Bronchial epithelial cell (primary cell): ENCODE measurements at regions not wholly inside any gene's neighbourhood (a gene's known extent, or its start where the extent isn't known, plus 50 kb on each side); places are given as distances from the start of the nearest gene placed in this dataset.

Experiments used
- DNase-seq: peaks from one replicate; pipeline ENCODE4 v3.0.0-alpha.2; 2010; ENCODE audit warnings: low read depth
- FAIRE-seq: peaks from 2 replicates; lab custom pipeline; 2011; peaks lifted over from hg19 to GRCh38; lab: Jason Lieb, UNC
- H3K27me3 ChIP-seq: 2 replicates; pipeline ENCODE4 v1.5.1; 2011; ENCODE audit warnings: low read length; ENCODE audit not compliant: control insufficient read depth, insufficient read depth
- H3K36me3 ChIP-seq: 2 replicates; pipeline ENCODE4 v1.5.1; 2011; ENCODE audit warnings: low read length; ENCODE audit not compliant: control insufficient read depth, insufficient read depth
- H3K4me3 ChIP-seq: 2 replicates; pipeline ENCODE4 v1.5.1; 2011; ENCODE audit warnings: mild to moderate bottlenecking, low read depth, low read length, control low read depth
- TF ChIP-seq, protein P1 (sequence below): IDR thresholded peaks from 2 replicates; pipeline ENCODE4 v1.5.1; 2011; ENCODE audit warnings: mild to moderate bottlenecking, moderate library complexity, low read length, control low read depth, inconsistent platforms; ENCODE audit not compliant: insufficient read depth, severe bottlenecking

DNA sequence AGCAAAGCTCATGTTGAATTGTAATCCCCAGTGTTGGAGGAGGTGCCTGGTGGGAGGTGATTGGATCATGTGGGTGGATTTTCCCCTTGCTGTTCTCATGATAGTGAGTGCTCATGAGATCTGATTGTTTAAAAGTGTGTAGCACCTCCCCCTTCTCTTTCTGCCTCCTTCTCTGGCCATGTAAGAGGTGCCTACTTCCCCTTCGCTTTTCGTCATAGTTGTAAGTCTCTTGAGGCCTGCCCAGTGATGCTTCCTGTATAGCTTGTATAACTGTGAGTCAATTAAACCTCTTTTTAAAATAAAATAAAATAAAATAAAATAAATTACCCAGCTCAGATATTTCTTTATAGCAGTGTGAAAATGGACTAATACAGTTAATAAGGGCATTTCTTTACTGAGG, 1025.7 kb downstream of the PLA2G4A start:
- FAIRE-seq = no peak
- H3K4me3 ChIP-seq = no peak overlapping the region
- no peaks in the 10 kb centered on the region for H3K27me3 ChIP-seq
- no peaks in the 10 kb centered on the region for H3K36me3 ChIP-seq
- TF ChIP-seq, protein P1, sequence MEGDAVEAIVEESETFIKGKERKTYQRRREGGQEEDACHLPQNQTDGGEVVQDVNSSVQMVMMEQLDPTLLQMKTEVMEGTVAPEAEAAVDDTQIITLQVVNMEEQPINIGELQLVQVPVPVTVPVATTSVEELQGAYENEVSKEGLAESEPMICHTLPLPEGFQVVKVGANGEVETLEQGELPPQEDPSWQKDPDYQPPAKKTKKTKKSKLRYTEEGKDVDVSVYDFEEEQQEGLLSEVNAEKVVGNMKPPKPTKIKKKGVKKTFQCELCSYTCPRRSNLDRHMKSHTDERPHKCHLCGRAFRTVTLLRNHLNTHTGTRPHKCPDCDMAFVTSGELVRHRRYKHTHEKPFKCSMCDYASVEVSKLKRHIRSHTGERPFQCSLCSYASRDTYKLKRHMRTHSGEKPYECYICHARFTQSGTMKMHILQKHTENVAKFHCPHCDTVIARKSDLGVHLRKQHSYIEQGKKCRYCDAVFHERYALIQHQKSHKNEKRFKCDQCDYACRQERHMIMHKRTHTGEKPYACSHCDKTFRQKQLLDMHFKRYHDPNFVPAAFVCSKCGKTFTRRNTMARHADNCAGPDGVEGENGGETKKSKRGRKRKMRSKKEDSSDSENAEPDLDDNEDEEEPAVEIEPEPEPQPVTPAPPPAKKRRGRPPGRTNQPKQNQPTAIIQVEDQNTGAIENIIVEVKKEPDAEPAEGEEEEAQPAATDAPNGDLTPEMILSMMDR = no peak
- DNase-seq = no peak

DNA sequence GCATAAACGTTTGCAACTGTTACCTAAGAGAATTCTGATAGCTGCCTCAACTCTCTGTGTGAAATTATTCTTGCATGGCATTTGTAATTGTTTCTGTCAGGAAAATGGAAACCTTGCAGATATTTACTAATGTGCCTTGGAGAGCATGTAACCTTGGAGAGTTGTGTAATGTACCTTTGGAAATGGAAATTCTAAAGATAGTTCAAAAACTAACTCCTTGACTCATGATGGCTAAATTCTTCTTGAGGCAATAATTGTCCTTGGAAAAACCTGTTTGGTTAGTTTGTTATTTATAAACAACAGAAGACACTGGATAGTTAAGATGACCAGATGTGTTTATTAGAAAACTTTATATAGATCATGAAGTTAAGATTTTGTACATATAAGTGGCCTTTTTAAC, 1033.8 kb downstream of the PLA2G4A start:
- DNase-seq (peak; percentile 68), FAIRE-seq (no peak)
- H3K36me3 ChIP-seq = no peaks in the 10 kb centered on the region
- no peaks in the 10 kb centered on the region for H3K27me3 ChIP-seq
- no peak overlapping the region for H3K4me3 ChIP-seq
- TF ChIP-seq, protein P1 = no peak

DNA sequence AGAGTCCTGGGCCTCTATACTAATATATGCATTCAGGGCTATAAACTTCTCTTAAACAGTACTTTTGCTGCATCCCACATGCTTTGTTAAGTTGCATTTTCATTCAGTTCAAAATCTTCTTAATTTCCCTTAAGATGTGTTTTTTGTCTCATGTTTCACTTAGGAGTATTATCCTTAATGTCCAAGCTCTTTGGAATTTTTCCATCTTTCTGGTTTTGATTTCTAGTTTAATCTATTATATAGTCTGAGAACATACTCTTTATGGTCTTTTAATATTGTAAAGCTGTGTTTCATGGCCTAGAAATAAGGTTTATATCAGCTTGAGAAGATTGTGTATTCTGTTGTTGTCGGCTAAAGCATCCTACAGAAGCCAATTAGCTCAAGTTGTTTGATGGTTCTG, 1041.8 kb downstream of the PLA2G4A start:
- TF ChIP-seq, protein P1 = no peak
- Histone ChIP-seq H3K4me3 (no peak overlapping the region), H3K27me3 (no peaks in the 10 kb centered on the region), H3K36me3 (no peaks in the 10 kb centered on the region)
- FAIRE-seq (no peak), DNase-seq (no peak)

DNA sequence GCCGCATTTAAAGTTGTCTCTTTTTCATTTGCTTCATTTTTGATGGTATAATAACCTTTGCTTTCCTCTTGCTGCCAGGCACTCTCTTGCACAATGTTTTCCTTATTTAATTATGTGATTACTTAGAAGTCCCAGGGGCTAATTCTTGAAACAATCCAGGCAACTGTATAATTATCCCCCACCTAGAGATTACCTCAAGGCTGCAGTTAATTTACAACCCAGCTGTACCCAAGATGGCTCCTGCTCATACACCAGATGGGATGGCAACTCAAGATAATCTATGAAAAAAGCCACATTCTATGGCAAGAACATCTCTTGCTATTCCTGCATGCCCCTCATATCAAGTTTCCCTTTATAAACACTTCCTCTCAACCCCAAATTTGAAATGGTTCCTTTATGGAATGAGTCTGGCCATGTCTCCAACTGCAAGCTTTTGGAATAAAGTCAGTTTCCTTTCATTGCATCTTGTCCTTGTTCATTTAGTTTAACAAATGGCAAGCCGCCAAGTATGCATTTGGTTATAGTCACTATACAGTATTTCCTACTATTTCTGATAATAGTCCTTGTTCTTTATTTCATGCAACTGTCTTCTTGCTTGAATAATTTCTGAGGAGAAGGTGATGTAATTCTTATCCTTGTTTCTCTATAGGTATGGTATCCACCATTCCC, 1042.6 kb downstream of the PLA2G4A start:
- TF ChIP-seq, protein P1 = no peak
- DNase-seq = no peak
- no peak for FAIRE-seq
- no peaks in the 10 kb centered on the region for H3K36me3 ChIP-seq
- no peak overlapping the region for H3K4me3 ChIP-seq
- H3K27me3 ChIP-seq = no peaks in the 10 kb centered on the region

DNA sequence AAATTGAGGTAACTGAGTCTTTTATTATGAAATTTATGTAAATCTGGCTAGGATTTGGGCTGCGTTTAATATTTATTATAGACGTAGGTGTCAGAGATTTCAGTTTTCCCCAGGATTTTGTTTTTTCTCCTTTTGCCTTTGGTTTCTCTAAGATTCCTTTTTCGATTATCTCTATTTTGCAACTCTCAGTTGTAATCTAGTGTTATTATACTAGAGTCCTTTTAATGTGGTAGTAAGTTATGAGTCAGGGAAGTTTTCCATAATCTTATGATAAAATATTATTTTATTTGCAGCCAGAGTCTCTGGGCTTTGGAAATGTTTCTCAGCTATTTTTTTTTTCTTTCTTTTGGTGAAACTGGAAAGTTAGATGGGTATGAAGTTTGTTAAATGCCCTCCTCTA, 1043.8 kb downstream of the PLA2G4A start:
- Histone ChIP-seq H3K4me3 (no peak overlapping the region), H3K36me3 (no peaks in the 10 kb centered on the region), H3K27me3 (no peaks in the 10 kb centered on the region)
- DNase-seq = no peak
- FAIRE-seq = no peak
- TF ChIP-seq, protein P1 = no peak

DNA sequence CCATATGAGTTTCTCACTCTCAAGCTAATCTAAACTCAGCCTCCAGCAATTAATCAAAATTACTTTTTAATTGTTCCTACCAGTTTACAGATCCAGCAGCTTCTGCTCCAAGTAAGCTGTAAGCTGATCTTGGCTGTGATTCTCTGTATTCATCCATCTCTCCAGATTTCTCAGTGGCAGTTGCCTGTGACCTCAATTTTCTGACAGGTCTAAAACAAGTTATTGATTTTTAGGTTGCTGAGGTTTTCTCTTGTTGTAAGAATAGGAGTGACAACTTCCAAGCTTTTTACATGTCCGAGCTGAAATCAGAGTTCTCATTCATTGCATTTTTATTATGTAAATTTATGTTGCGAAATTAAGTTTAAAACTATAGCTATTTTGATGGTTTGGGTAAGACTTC, 1044.4 kb downstream of the PLA2G4A start:
- H3K27me3 ChIP-seq = no peaks in the 10 kb centered on the region
- FAIRE-seq (no peak), DNase-seq (no peak)
- TF ChIP-seq, protein P1 = no peak
- no peak overlapping the region for H3K4me3 ChIP-seq
- H3K36me3 ChIP-seq = no peaks in the 10 kb centered on the region
